ENCODE measurements at regions not wholly inside any gene's neighbourhood (a gene's known extent, or its start where the extent isn't known, plus 50 kb on each side); places are given as distances from the start of the nearest gene placed in this dataset.

- peaks cover 40% of the 10 kb centered on the region for H3K4me1 ChIP-seq (ENCODE audit: control insufficient read depth, insufficient read depth, low read length)
These were observed 147.9 kb downstream of the C5orf15 start for GRCh38 chr5:133820507-133820906.

GRCh38 chr5:133819977-133820471 is 148.4 kb downstream of the C5orf15 start:
- Histone ChIP-seq H3K4me3 (ENCODE audit: low read length) (no peak overlapping the region), H3K9me3 (ENCODE audit: control insufficient read depth, low read length) (no peaks in the 10 kb centered on the region), H3K27me3 (ENCODE audit: control insufficient read depth, insufficient read depth, low read length) (no peaks in the 10 kb centered on the region), H3K36me3 (ENCODE audit: control insufficient read depth, insufficient read depth, low read length) (no peaks in the 10 kb centered on the region), H3K9ac (ENCODE audit: low read length) (no peak overlapping the region), H3K4me1 (ENCODE audit: control insufficient read depth, insufficient read depth, low read length) (peaks cover 40% of the 10 kb centered on the region)

More at GRCh38 chr5:133820507-133820906, 147.9 kb downstream of the C5orf15 start:
- H3K27me3 ChIP-seq (ENCODE audit: control insufficient read depth, insufficient read depth, low read length): no peaks in the 10 kb centered on the region
- no peaks in the 10 kb centered on the region for H3K36me3 ChIP-seq (ENCODE audit: control insufficient read depth, insufficient read depth, low read length)
- no peak overlapping the region for H3K9ac ChIP-seq (ENCODE audit: low read length)
- no peak overlapping the region for H3K4me3 ChIP-seq (ENCODE audit: low read length)
- H3K9me3 ChIP-seq (ENCODE audit: control insufficient read depth, low read length): no peaks in the 10 kb centered on the region

DNA sequence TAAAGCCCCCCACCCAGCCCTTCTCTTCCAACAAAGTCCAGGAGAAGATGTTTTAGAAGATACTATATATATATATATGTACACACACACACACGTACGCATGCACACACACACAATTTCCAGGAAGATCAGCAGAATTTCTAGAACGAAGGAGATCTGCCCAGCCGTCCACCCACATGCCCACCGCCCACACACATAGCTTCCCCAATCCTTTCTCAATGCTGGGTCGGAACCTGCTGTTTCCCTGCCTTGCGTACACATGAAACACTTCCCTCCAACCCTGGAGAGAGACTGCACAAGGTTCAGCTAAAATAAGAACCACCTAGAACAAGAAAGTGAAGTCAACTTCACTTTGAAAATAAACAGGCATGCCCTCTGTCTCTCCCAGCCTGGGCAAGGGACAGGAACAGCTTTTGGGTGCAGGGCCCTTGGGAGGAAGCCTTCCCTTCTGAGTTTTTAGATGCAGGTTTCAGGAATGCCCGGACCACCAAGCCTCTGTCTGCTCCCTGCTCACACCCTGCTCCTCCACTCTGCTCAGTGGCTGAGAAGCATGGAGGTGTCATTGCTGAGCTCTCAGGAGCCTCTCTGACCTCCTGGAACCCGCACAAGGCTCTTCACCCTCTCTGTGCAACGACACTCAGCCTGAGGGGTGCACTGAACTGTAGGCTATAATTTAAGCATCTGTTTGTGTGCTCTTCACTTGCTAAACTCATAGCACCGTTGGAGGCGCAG is 149.4 kb downstream of the C5orf15 start:
- H3K9me3 ChIP-seq (ENCODE audit: control insufficient read depth, low read length): no peaks in the 10 kb centered on the region
- no peaks in the 10 kb centered on the region for H3K36me3 ChIP-seq (ENCODE audit: control insufficient read depth, insufficient read depth, low read length)
- H3K4me3 ChIP-seq (ENCODE audit: low read length): no peak overlapping the region
- no peak overlapping the region for H3K9ac ChIP-seq (ENCODE audit: low read length)
- H3K27me3 ChIP-seq (ENCODE audit: control insufficient read depth, insufficient read depth, low read length): no peaks in the 10 kb centered on the region
- H3K4me1 ChIP-seq (ENCODE audit: control insufficient read depth, insufficient read depth, low read length): peaks cover 40% of the 10 kb centered on the region

DNA sequence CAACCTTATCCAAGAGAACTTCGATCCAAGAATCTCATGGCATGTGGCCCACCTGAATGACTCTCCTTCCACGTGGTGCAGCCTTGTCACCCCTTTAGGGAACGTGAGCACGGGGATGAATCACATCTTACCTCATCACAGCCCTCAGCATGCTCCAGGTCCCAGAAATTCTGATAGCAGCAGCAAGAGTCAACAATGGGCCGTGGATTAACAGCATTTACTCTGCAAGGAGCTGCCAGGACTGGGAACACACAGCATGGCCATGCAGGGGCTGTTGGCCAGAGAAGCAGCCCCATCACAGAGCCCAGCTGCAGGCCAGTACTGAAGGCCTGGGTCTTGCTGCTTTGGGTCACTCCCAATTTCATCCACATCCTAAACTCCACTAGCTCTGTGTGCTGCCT is 150.4 kb downstream of the C5orf15 start:
- Histone ChIP-seq H3K4me1 (ENCODE audit: control insufficient read depth, insufficient read depth, low read length) (peaks cover 40% of the 10 kb centered on the region), H3K4me3 (ENCODE audit: low read length) (no peak overlapping the region), H3K36me3 (ENCODE audit: control insufficient read depth, insufficient read depth, low read length) (no peaks in the 10 kb centered on the region), H3K9ac (ENCODE audit: low read length) (no peak overlapping the region), H3K27me3 (ENCODE audit: control insufficient read depth, insufficient read depth, low read length) (no peaks in the 10 kb centered on the region), H3K9me3 (ENCODE audit: control insufficient read depth, low read length) (no peaks in the 10 kb centered on the region)

- Histone ChIP-seq H3K36me3 (ENCODE audit: control insufficient read depth, insufficient read depth, low read length) (no peaks in the 10 kb centered on the region), H3K4me1 (ENCODE audit: control insufficient read depth, insufficient read depth, low read length) (peaks cover 40% of the 10 kb centered on the region), H3K9ac (ENCODE audit: low read length) (no peak overlapping the region), H3K27me3 (ENCODE audit: control insufficient read depth, insufficient read depth, low read length) (no peaks in the 10 kb centered on the region), H3K4me3 (ENCODE audit: low read length) (no peak overlapping the region), H3K9me3 (ENCODE audit: control insufficient read depth, low read length) (no peaks in the 10 kb centered on the region)
These were observed 151.0 kb downstream of the C5orf15 start for GRCh38 chr5:133817456-133817855.

DNA sequence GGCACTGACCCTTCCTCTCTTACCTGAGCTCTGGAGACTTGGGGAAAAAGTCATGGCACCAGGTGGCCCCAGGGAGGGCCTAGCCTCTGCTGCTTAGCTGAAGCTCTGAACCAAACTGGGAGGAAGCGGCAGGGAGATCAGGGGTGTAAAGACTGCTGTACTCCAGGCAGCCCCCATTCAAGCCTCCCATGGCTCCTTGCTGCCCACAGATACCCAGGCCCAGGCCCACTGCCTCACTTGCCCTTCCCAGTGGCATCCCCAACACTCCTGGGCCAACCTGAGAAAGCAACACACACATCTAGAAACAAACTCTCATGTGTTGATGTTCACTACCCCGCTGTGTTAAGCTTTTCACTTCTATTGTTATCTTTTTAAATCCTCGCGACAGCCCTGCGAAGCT is 151.6 kb downstream of the C5orf15 start:
- peaks cover 40% of the 10 kb centered on the region for H3K4me1 ChIP-seq (ENCODE audit: control insufficient read depth, insufficient read depth, low read length)
- H3K4me3 ChIP-seq (ENCODE audit: low read length): no peak overlapping the region
- H3K27me3 ChIP-seq (ENCODE audit: control insufficient read depth, insufficient read depth, low read length): no peaks in the 10 kb centered on the region
- no peaks in the 10 kb centered on the region for H3K9me3 ChIP-seq (ENCODE audit: control insufficient read depth, low read length)
- no peak overlapping the region for H3K9ac ChIP-seq (ENCODE audit: low read length)
- no peaks in the 10 kb centered on the region for H3K36me3 ChIP-seq (ENCODE audit: control insufficient read depth, insufficient read depth, low read length)

DNA sequence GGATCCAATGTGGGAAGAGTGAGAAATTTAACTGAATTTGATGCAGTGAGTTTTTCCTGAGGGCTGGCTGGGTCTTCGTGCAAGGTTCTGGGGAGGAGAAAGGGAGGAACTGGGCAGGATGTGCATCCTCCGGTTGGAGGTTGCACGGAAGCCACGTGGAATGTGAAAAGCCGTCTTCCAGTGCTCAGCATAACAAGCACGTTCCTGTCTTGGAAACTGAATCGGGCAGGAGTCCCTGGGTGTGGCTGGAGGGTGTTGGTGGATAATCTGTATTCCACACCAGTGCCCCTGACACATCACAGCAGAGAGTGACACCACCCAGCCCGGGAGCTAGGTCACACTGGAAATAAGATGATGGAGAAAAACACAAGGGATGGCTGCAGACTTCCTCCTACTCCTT is 154.3 kb downstream of the C5orf15 start:
- Histone ChIP-seq H3K36me3 (ENCODE audit: control insufficient read depth, insufficient read depth, low read length) (no peaks in the 10 kb centered on the region), H3K4me1 (ENCODE audit: control insufficient read depth, insufficient read depth, low read length) (peaks cover 22% of the 10 kb centered on the region), H3K9ac (ENCODE audit: low read length) (no peak overlapping the region), H3K27me3 (ENCODE audit: control insufficient read depth, insufficient read depth, low read length) (no peaks in the 10 kb centered on the region), H3K4me3 (ENCODE audit: low read length) (no peak overlapping the region), H3K9me3 (ENCODE audit: control insufficient read depth, low read length) (no peaks in the 10 kb centered on the region)

GRCh38 chr5:133811168-133811567 is 157.3 kb downstream of the C5orf15 start:
- Histone ChIP-seq H3K4me3 (ENCODE audit: low read length) (no peak overlapping the region), H3K4me1 (ENCODE audit: control insufficient read depth, insufficient read depth, low read length) (no peaks in the 10 kb centered on the region), H3K9me3 (ENCODE audit: control insufficient read depth, low read length) (no peaks in the 10 kb centered on the region), H3K36me3 (ENCODE audit: control insufficient read depth, insufficient read depth, low read length) (no peaks in the 10 kb centered on the region), H3K9ac (ENCODE audit: low read length) (no peak overlapping the region), H3K27me3 (ENCODE audit: control insufficient read depth, insufficient read depth, low read length) (no peaks in the 10 kb centered on the region)

- Histone ChIP-seq H3K9ac (ENCODE audit: low read length) (no peak overlapping the region), H3K27me3 (ENCODE audit: control insufficient read depth, insufficient read depth, low read length) (no peaks in the 10 kb centered on the region), H3K9me3 (ENCODE audit: control insufficient read depth, low read length) (no peaks in the 10 kb centered on the region), H3K4me3 (ENCODE audit: low read length) (no peak overlapping the region), H3K4me1 (ENCODE audit: control insufficient read depth, insufficient read depth, low read length) (no peaks in the 10 kb centered on the region), H3K36me3 (ENCODE audit: control insufficient read depth, insufficient read depth, low read length) (no peaks in the 10 kb centered on the region)
These were observed 158.6 kb downstream of the C5orf15 start for GRCh38 chr5:133809801-133810200.

- peaks cover 11% of the 10 kb centered on the region for H3K4me1 ChIP-seq (ENCODE audit: control insufficient read depth, insufficient read depth, low read length)
- H3K4me3 ChIP-seq (ENCODE audit: low read length): no peak overlapping the region
- no peaks in the 10 kb centered on the region for H3K36me3 ChIP-seq (ENCODE audit: control insufficient read depth, insufficient read depth, low read length)
- no peak overlapping the region for H3K9ac ChIP-seq (ENCODE audit: low read length)
- H3K27me3 ChIP-seq (ENCODE audit: control insufficient read depth, insufficient read depth, low read length): no peaks in the 10 kb centered on the region
- H3K9me3 ChIP-seq (ENCODE audit: control insufficient read depth, low read length): no peaks in the 10 kb centered on the region
These were observed 161.1 kb downstream of the C5orf15 start for GRCh38 chr5:133807348-133807747.

- Histone ChIP-seq H3K27me3 (ENCODE audit: control insufficient read depth, insufficient read depth, low read length) (no peaks in the 10 kb centered on the region), H3K9me3 (ENCODE audit: control insufficient read depth, low read length) (no peaks in the 10 kb centered on the region), H3K4me3 (ENCODE audit: low read length) (no peak overlapping the region), H3K4me1 (ENCODE audit: control insufficient read depth, insufficient read depth, low read length) (peaks cover 16% of the 10 kb centered on the region), H3K36me3 (ENCODE audit: control insufficient read depth, insufficient read depth, low read length) (no peaks in the 10 kb centered on the region), H3K9ac (ENCODE audit: low read length) (no peak overlapping the region)
These were observed 161.6 kb downstream of the C5orf15 start for GRCh38 chr5:133806847-133807246.

GRCh38 chr5:133801955-133802751 is 166.3 kb downstream of the C5orf15 start:
- Histone ChIP-seq H3K9ac (ENCODE audit: low read length) (peak overlapping the region; percentile 22), H3K36me3 (ENCODE audit: control insufficient read depth, insufficient read depth, low read length) (no peaks in the 10 kb centered on the region), H3K4me1 (ENCODE audit: control insufficient read depth, insufficient read depth, low read length) (peaks cover 25% of the 10 kb centered on the region), H3K4me3 (ENCODE audit: low read length) (no peak overlapping the region), H3K27me3 (ENCODE audit: control insufficient read depth, insufficient read depth, low read length) (no peaks in the 10 kb centered on the region), H3K9me3 (ENCODE audit: control insufficient read depth, low read length) (no peaks in the 10 kb centered on the region)

All from mucosa of stomach (tissue), 1 donor.